Ascending aorta (tissue), 2 donors: ENCODE measurements at regions not wholly inside any gene's neighbourhood (a gene's known extent, or its start where the extent isn't known, plus 50 kb on each side); places are given as distances from the start of the nearest gene placed in this dataset.

ENCODE experiments used
- DNase-seq, 2 donors: peaks; one replicate each; pipeline ENCODE4 v3.0.0-alpha.2; 2019; ENCODE audit warnings: low spot score in 2 of 2
- H3K27ac ChIP-seq, 2 donors: fragments of 200-600 bp; sonication (generic); one replicate each; pipeline ENCODE4 v1.5.1; 2016 to 2017; ENCODE audit warnings: mild to moderate bottlenecking in 1 of 2
- H3K27me3 ChIP-seq: fragments of 200-600 bp; sonication (generic); one replicate; pipeline ENCODE4 v1.5.1; 2017
- H3K36me3 ChIP-seq, 2 donors: fragments of 200-600 bp; sonication (generic); one replicate each; pipeline ENCODE4 v1.5.1; 2016
- H3K4me1 ChIP-seq, 2 donors: fragments of 200-600 bp; sonication (generic); one replicate each; pipeline ENCODE4 v1.5.1; 2016 to 2017; ENCODE audit warnings: mild to moderate bottlenecking in 1 of 2
- H3K4me3 ChIP-seq, 2 donors: fragments of 200-600 bp; sonication (generic); one replicate each; pipeline ENCODE4 v1.5.1; 2016 to 2017; ENCODE audit warnings: mild to moderate bottlenecking in 1 of 2
- H3K9me3 ChIP-seq, 2 donors: fragments of 200-600 bp; sonication (generic); one replicate each; pipeline ENCODE4 v1.5.1; 2016
- intact Hi-C: fragments of 100-400 bp; cut with DNase I; formaldehyde crosslinking; loops from one replicate; pipeline ENCODE4 v1.15.1; 2023
- TF ChIP-seq, protein P1 (sequence below), 3 experiments: fragments of 200-600 bp in 2 of 3; fragments of 450-650 bp in 1 of 3; sonication (generic) in 2 of 3; IDR thresholded peaks; one replicate each; pipeline ENCODE4 v1.5.1; 2016 to 2019; ENCODE audit warnings: antibody characterized with exemption in 3 of 3, mild to moderate bottlenecking in 1 of 3, moderate library complexity in 1 of 3

DNA sequence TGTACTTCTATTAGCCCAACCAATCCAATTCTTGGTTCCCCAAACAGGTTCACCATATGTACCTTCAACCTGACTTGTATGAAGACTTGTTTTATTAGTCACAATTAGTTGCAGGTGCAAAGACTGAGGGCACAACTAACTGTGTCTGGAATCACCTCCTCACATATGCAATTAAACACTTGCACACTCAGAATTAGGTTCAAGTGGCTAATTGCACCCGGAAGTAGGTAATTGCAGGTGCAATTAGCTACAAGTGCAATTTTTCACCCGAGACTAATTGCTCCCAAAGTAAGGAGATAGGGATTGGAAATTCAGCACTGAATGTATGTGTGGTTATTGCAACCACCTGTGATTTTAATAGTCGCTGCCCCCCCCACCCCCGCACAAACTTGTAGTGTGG, 338.9 kb downstream of the ZSWIM6 start:
- Histone ChIP-seq H3K27ac (no peak overlapping the region), H3K4me3 (no peak overlapping the region), H3K36me3 (no peaks in the 10 kb centered on the region), H3K9me3 (no peaks in the 10 kb centered on the region), H3K4me1 (no peaks in the 10 kb centered on the region), H3K27me3 (no peaks in the 10 kb centered on the region)
- intact Hi-C loops, result no loop called here
- TF ChIP-seq, protein P1, sequence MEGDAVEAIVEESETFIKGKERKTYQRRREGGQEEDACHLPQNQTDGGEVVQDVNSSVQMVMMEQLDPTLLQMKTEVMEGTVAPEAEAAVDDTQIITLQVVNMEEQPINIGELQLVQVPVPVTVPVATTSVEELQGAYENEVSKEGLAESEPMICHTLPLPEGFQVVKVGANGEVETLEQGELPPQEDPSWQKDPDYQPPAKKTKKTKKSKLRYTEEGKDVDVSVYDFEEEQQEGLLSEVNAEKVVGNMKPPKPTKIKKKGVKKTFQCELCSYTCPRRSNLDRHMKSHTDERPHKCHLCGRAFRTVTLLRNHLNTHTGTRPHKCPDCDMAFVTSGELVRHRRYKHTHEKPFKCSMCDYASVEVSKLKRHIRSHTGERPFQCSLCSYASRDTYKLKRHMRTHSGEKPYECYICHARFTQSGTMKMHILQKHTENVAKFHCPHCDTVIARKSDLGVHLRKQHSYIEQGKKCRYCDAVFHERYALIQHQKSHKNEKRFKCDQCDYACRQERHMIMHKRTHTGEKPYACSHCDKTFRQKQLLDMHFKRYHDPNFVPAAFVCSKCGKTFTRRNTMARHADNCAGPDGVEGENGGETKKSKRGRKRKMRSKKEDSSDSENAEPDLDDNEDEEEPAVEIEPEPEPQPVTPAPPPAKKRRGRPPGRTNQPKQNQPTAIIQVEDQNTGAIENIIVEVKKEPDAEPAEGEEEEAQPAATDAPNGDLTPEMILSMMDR (IDR thresholded peaks at IDR 0.05), result no peak
- no peak for DNase-seq

DNA sequence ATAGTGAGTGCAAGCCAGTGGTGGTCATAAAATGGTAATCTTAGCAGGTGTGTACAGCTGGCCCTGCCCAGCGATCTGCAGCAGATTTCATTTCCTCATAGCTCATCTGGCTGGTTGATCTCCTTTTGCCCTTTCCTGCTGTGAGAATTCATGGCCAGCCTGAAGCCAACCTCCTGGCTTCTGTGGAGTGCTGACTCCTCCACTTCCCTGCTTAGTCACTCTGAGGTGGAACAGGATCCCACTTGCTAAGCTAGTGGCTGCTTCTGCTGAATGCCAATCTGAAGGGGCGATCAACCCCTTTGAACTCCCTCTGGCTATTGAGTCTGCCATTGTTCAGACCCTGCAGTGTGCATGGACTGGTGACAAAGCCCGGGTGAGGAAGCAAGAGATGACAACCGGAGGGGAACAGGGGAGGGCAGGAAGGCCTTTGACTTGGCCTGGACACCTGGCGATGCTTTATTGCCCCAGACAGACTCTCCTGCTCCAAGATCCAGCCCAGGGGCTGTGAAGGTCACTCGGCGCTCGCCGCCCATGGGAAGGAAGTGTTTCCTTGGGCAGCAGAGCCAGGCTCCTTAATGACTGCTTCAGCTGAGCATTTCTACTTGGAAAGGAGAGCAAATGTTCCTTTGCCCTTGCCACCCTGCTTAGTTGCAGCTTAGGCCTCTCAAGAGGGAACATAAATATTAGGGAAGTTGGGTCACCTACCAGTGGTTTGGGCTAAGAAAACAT, 341.1 kb downstream of the ZSWIM6 start:
- Histone ChIP-seq H3K9me3 (no peaks in the 10 kb centered on the region), H3K27me3 (no peaks in the 10 kb centered on the region), H3K27ac (no peak overlapping the region), H3K4me3 (no peak overlapping the region), H3K36me3 (no peaks in the 10 kb centered on the region), H3K4me1 (no peaks in the 10 kb centered on the region)
- TF ChIP-seq, protein P1 (IDR thresholded peaks at IDR 0.05), result no peak
- no peak for DNase-seq
- intact Hi-C loops, result no loop called here

DNA sequence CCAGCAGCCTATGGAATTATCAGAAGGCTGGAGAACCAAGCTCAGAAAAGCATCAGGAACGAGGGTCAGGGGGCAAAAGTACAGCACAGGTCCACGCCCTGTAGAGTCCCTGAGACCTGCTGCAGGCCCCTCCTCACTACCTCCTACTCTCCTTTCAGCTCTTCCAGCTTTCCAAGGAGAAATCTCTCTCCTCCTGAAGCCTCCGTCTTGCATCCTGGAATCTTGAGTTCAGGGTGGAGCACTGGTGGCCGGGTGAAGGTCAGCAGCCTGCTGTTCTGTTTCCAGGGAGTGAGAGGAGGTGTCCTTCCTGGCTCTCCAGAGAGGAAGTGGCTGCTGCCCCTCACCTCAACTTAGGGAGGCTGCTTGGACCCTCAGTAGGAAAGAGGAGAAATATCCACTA, 342.3 kb downstream of the ZSWIM6 start:
- H3K4me1 ChIP-seq, result no peaks in the 10 kb centered on the region
- no peaks in the 10 kb centered on the region for H3K9me3 ChIP-seq
- H3K4me3 ChIP-seq, result no peak overlapping the region
- H3K27me3 ChIP-seq, result no peaks in the 10 kb centered on the region
- no peak for DNase-seq
- intact Hi-C loops, result no loop called here
- no peaks in the 10 kb centered on the region for H3K36me3 ChIP-seq
- TF ChIP-seq, protein P1 (IDR thresholded peaks at IDR 0.05), result no peak
- no peak overlapping the region for H3K27ac ChIP-seq

DNA sequence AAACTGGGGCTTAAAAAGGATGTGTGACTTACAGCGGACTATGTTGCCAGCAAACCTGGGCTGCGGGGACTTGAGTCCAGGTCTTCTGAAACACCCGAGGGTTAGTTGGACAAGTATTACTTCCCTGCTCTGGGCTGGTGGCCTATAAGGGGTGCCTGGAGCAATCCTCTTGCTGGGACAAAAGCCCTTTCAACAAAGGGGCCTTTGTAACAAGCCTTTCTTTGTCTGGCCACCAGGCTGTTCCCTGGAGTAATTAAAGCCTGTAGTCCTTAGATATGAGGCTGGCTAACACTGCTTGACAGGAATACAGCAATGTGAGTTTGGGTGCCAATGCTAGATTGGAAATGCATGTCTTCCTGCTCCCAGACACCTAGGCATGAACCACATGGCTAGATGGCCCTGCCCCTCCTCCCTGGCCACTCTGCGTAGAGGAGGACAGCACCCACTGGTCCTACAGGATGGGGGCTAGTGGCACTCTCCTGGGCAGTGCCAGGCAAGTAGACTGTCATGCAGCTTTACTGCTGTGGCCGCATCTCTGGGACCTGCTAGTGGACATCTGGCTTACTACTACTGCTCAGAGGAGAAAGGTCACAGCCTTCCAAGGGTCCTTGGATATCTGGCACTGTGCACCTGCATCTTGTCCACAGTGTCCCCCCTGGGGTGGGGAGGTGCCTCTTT, 343.1 kb downstream of the ZSWIM6 start:
- TF ChIP-seq, protein P1 (IDR thresholded peaks at IDR 0.05), result no peak

DNA sequence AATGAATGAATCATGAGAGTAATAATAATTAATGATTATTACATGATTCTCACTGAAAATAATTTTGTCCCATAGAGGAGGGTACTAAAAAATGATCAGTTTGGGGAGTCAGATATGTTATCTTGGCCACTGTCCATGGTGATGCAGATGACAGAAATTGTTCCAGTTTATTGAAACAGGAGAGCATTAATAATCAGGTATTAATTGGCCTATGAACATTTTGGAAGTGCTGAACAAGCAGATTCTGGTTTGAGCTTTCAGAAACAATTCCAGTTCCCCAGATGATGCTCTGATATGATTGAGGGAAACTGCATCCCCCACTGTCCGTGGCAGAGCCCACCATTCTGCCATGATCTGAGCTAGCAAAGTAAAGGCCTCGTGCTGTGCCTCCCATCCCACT, 345.2 kb downstream of the ZSWIM6 start:
- no peaks in the 10 kb centered on the region for H3K36me3 ChIP-seq
- no peaks in the 10 kb centered on the region for H3K4me1 ChIP-seq
- no peaks in the 10 kb centered on the region for H3K27me3 ChIP-seq
- H3K4me3 ChIP-seq, result no peak overlapping the region
- intact Hi-C loops, result no loop called here
- TF ChIP-seq, protein P1 (IDR thresholded peaks at IDR 0.05), result no peak
- no peak for DNase-seq
- no peak overlapping the region for H3K27ac ChIP-seq
- H3K9me3 ChIP-seq, result no peaks in the 10 kb centered on the region

More for the DNA sequence above, 343.1 kb downstream of the ZSWIM6 start:
- DNase-seq, result no peak
- Histone ChIP-seq H3K9me3 (no peaks in the 10 kb centered on the region), H3K36me3 (no peaks in the 10 kb centered on the region), H3K27me3 (no peaks in the 10 kb centered on the region), H3K4me1 (no peaks in the 10 kb centered on the region), H3K27ac (no peak overlapping the region), H3K4me3 (no peak overlapping the region)
- intact Hi-C loops, result no loop called here
